Globus pallidus (tissue), 1 donor: ENCODE measurements at regions not wholly inside any gene's neighbourhood (a gene's known extent, or its start where the extent isn't known, plus 50 kb on each side); places are given as distances from the start of the nearest gene placed in this dataset.
"Not testable (repeated sequence)": the region's sequence is repeated elsewhere in the genome, so short reads cannot be mapped to it uniquely, and the experiment has no call there.

Source experiments
- DNase-seq: peaks from one replicate; pipeline ENCODE4 v3.0.0-alpha.2; 2015; ENCODE audit warnings: low spot score

DNA sequence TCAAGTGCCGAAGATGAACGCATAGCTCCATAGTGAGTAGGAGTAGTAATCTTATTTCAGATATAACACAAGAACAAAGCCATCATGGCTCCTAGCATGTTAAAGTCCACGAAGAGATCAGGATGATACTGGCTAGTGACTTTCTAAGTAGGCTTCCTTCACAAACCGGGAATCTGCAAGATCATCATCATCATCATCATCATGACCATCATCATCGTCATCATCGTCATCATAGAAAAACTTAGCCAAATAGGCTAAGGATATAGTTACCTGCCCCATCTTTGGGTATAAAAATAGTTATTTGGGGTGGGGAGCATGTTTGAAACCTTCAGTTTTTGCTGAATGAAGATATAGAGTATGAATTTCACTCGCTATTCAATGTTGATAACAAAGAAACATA is 57.9 kb downstream of the PYDC2 start:
- DNase-seq, result no peak

DNA sequence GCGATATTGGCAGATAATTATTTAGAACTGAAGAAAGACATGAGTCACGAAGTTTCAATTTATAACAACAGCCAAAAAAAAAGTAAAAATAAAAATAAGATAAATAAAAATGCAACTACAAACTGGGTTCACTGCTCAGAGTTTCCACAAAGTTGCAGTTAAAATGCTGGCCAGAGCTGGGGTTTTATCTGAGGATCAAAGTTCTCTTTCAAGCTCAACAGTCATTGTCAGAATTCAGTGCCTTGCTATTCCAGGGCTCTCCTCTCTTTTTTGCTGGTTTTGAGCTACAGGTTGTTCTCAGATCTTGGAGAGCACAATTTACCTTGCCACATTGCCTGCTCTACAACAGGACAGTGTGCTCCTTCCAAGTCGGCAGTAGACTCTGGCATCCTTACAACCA is 60.1 kb downstream of the PYDC2 start:
- no peak for DNase-seq

DNA sequence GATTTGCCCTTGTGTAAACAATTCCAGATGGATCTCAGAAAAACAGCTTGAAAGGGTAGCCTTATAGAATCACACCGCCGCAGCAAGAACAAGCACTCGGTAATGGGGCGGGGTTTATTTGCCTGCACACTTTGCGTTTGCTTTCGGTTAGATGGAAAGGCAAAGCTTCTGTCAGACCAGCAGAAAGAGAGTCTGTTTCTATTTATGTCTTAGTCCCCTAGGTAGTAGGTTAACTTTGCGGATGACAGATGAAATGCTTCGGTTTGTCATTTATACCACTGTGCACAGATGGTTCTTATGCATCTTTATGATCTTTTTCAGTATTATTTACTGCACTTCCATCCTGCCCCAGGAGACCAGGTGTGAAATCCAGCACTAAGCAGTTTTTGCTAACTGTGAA is 62.2 kb downstream of the PYDC2 start:
- DNase-seq, result no peak

- DNase-seq, result no peak
These were observed 67.6 kb downstream of the PYDC2 start for GRCh38 chr3:191528589-191528988.

DNA sequence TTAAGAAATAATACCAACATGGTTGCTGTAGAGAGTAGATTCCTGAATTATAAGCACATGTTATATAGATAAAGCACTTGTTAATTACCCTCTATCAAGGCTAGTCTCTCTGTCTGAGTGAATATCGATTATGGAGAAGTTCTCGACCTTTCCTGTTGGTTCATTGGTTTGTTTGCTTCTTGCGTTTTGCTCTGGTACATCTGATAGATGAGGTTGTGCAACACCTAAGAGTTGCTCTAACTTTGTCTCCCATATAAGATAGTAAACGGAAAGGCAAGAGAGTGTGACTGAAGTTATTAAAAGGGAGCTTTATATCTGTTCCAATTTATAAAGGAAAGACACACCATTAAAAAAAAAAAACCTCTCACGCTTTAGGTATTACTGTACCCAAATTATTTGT is 69.0 kb downstream of the PYDC2 start:
- no peak for DNase-seq

DNA sequence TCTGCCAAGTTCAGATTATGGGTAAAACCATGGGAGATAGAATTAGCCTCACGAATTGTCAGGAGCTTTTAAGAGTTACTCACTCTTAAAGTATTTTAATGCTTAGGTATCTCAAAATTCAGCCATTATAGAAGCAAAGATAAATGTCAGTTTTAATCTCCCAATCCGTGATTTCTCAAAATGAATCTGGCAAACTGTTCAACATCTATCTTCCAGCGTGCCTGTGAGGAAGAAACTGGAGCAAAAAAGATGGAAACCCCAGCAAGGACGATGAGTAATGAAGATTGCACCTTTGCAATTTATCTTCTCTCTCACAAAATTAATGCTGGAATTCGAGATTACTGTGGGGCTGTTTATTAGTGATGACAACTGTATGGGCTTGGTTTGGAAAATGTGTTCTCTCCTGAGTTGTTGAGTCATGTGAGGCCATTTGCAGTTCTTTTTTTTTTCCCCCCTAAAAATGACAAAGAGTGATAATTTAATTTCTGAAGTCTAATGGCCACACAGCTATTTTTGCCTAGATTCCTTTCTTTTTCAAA is 70.5 kb downstream of the PYDC2 start:
- no peak for DNase-seq

GRCh38 chr3:191543018-191543417 is 82.1 kb downstream of the PYDC2 start:
- DNase-seq, result no peak

- DNase-seq, result no peak
These were observed 82.9 kb downstream of the PYDC2 start for GRCh38 chr3:191543897-191544296.

DNA sequence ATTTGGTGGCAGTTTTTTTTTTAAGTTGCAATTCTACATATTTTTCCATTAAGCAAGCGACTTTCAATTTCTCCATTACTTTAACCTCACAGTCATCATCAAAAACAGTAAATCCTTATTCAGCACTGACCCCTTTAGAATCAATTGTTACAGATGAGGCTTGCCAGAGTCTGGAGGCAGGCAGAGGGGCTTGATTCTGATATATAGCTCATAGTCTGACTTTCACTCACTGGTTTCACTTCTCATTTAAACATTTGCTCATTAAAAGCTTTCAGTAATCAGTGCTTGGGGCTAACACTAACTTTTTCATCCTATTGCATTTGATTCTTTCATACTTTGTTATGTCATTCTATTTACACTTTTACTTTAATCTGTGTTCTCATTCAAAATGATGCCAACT is 88.4 kb downstream of the PYDC2 start:
- DNase-seq, result no peak

DNA sequence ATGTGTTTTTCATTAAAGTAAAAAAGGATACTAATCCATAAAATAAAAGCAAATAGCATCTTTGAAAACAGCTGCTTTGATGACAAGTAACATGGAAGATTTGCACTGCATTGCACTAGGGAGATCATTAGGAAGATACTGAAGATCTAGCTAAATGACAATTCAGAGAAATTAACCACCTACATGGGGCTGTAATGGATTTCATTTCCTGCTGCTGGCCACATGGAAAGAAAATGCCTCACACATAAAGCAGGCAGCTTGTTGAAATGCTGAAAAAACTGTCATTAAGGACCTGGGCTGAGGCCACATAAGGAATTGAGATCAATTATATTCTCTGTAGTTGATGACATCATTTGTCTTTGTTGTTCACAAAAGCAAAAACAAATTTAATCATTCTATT is 94.1 kb downstream of the PYDC2 start:
- no peak for DNase-seq

- DNase-seq, result no peak
These were observed 96.4 kb downstream of the PYDC2 start for GRCh38 chr3:191557322-191557721.

GRCh38 chr3:191563722-191564121 is 102.8 kb downstream of the PYDC2 start:
- no peak for DNase-seq

DNA sequence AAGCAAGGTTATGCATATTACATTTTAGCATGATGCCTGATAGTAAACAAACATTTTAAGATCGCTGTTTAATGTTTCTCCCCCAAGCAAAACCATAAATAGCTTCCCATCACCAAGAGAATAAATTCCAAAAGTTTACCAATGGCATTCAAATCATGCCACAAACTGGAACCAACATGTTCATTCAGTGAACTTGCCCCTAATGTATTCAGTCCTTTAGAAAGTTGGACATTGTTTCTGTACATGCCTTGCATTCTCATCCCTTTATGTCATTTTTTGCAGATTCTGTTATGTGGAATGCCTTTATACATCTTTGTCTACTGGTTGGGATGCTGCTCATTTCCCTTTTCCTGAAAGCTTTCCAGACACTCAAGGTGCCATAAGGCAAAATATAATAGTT is 105.5 kb downstream of the PYDC2 start:
- no peak for DNase-seq

DNA sequence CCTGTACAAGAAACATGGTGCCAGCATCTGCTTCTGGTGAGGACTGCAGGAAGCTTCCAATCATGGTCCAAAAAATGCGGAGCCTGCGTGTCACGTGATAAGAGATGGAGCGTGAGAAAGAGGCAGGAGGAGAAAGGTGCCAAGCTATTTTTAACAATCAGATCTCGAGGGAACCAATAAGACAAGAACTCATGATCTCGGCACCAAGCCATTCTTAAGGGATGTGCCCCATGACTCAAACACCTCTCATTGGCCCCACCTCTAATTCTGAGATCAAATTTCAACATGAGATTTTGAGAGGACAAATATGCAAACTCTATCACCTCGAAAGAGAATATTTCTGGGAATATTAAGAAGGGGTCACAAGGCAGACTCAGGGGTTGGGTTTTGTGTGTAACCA is 107.2 kb downstream of the PYDC2 start:
- DNase-seq, result no peak

GRCh38 chr3:191592105-191592504 is 131.1 kb downstream of the PYDC2 start:
- no peak for DNase-seq

DNA sequence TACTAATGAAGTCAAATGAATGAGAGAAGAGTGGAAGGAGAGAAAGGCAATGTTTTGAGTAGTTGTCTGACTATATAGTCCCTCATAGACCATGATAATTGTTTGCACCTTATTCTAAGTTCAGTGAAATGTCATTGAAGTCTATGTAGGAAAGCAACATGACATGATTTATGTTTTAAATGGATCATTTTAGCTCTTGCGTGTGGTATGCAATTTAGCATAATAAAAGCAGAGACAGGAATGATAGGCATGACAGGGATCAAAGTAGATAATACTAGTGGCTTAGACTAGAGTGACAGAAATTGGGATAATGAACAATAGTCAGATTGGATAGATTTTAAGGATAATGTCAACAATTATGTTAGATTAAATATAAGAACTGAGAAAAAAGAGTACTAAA is 132.5 kb downstream of the PYDC2 start:
- DNase-seq, result no peak

- DNase-seq, result not testable (repeated sequence)
These were observed 154.5 kb downstream of the PYDC2 start for GRCh38 chr3:191615511-191615910.

DNA sequence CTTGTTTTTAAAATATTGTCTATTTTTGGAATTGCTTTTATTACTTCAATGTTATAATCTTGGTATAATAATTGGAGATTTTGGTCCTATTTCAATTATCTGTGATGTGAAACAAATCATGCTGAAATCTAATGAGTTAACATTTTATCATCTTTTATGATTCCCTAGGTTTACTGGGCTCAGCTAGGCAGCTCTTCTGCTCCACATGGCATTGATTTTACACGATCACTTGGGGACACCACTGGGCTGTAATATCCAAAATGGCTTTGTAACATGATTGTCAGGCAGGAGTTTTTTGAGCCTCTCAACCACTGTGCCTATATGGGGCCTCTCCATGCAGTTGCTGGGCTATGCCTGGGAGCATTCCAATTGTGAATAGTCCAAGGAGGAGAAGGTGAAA is 163.3 kb downstream of the PYDC2 start:
- no peak for DNase-seq

- DNase-seq, result peak; percentile 48
These were observed 166.1 kb downstream of the PYDC2 start for GRCh38 chr3:191627064-191627463.

DNA sequence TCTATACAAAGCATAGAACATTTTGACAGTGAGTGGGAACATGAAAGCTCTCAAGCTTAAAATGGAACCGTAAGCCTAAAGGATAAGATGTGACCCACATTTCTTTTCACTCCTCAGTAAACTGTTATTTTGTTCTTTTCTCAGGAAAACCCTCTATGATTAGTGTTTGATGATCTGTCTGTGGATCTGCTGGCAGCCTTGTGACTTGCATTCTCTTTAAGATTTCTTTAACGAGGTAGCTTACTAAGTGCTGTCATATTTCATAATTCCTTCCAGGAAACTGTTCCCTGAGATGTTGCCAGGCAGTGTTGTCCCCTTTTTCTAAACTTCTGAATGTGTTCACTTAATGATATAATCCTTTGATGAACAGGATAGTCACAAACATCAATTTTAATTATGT is 167.6 kb downstream of the PYDC2 start:
- no peak for DNase-seq

DNA sequence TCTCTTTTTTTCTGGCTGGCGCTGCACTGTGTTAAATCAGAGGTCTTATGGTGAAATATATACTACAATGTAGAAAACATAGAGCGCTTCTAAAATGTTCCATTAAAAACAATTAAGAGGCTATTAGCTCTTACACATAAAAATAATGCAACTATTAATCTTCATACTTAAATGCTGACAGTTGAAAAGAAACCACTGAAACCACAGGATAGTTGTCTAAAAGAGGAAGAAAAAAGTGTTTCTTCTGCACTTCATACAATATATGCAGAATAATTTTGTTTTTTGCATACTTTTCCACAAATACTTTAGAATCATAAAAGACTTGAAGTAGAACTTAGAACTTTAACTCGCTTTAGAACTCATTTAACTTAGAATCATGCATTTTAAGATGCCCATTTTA is 170.5 kb downstream of the PYDC2 start:
- no peak for DNase-seq

DNA sequence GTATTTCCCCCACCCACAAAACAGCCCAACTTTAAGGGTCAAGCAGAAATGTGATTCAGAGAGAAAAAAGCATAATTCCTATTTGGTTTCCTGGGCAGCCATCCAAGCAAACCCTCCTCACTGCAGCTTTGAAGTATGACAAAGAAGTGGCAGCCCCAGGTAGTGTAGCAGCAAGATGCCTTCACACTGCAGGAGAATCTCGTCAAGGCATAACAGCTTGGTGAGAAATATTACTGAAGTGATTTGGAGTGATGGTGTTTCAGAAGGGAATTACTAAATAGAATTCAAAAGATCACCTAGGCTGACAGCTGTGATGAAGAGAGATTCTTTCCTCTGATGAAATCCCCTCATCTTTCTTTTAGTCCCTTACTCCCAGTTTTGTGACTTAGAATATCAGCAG is 173.9 kb downstream of the PYDC2 start:
- no peak for DNase-seq

DNA sequence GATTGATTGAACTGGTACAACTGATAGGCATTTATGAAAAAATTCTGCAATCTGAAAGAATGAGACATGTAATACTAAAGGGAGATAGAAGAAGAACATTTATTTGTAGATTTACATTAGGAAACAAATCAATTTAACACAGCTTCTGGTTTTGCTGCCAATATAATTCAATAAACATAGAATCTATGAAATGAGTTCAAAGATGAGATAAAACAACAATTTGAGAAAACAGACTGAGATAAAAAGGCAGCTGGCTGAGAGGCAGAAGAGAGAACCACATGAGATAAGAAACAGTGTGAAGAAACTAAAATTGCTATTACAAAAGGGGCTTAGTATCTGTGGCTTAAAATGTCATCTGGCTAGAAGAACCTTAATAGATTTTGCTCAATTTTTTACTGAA is 176.6 kb downstream of the PYDC2 start:
- DNase-seq, result no peak

DNA sequence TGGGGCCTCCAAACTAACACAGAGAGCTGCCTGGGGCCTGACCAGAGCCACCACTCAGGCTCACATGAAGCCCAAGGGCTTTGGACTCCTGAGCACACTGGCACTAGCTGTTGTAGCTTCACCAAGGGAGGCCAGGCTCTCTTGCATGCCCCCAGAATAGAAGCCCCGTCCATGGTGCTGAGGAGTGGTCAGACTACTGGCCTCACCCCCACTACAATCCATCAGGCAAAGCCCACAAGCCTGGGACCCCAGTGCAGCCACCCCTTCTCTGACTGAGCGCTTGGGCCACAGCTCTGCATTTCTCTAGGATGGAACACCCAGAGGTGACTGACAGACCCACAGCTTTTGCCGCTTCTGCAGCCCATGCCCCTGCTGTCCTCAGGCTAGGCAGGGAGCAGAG is 180.8 kb downstream of the PYDC2 start:
- no peak for DNase-seq

GRCh38 chr3:191644291-191644690 is 183.3 kb downstream of the PYDC2 start:
- DNase-seq, result no peak
